GM12865 (cell line): ENCODE measurements at regions not wholly inside any gene's neighbourhood (a gene's known extent, or its start where the extent isn't known, plus 50 kb on each side); places are given as distances from the start of the nearest gene placed in this dataset.
"Not testable (repeated sequence)": the region's sequence is repeated elsewhere in the genome, so short reads cannot be mapped to it uniquely, and the experiment has no call there.

ENCODE experiments used
- DNase-seq: peaks from one replicate; pipeline ENCODE4 v3.0.0; 2010; ENCODE audit warnings: low read depth
- H3K4me3 ChIP-seq: 2 replicates; pipeline ENCODE4 v1.5.1; 2011; ENCODE audit warnings: mild to moderate bottlenecking, low read depth, low read length, control low read depth
- CTCF ChIP-seq: IDR thresholded peaks from 2 replicates; pipeline ENCODE4 v1.5.1; 2011; ENCODE audit warnings: low read length, control low read depth, low read depth, inconsistent platforms; ENCODE audit not compliant: insufficient read depth; ENCODE audit errors: missing control alignments

GRCh38 chr14:21768875-21769257 is 95.2 kb upstream of the OR4E1 start:
- H3K4me3 ChIP-seq = no peak overlapping the region
- no peak for DNase-seq
- TF ChIP-seq CTCF = no peak

GRCh38 chr14:21768116-21768874 is 94.7 kb upstream of the OR4E1 start:
- peak; percentile 24 for DNase-seq
- TF ChIP-seq CTCF = peak; percentile 38
- no peak overlapping the region for H3K4me3 ChIP-seq

- H3K4me3 ChIP-seq, DNase-seq: not testable (repeated sequence)
Measured at GRCh38 chr14:21760360-21760759, 86.7 kb upstream of the OR4E1 start.

GRCh38 chr14:21749306-21749868 is 75.8 kb upstream of the OR4E1 start:
- DNase-seq = no peak
- H3K4me3 ChIP-seq = no peak overlapping the region
- no peak for TF ChIP-seq CTCF

GRCh38 chr14:21748869-21749303 is 75.3 kb upstream of the OR4E1 start:
- peak; percentile 72 for TF ChIP-seq CTCF
- DNase-seq = peak; percentile 52
- no peak overlapping the region for H3K4me3 ChIP-seq

- TF ChIP-seq CTCF = no peak
Measured at GRCh38 chr14:21735639-21736307, 62.2 kb upstream of the OR4E1 start.

GRCh38 chr14:21735200-21735599 is 61.6 kb upstream of the OR4E1 start:
- TF ChIP-seq CTCF = no peak
- no peak overlapping the region for H3K4me3 ChIP-seq
- no peak for DNase-seq

More at GRCh38 chr14:21735639-21736307, 62.2 kb upstream of the OR4E1 start:
- no peak for DNase-seq
- H3K4me3 ChIP-seq = no peak overlapping the region
